T follicular helper cell (primary cell): ENCODE measurements at regions not wholly inside any gene's neighbourhood (a gene's known extent, or its start where the extent isn't known, plus 50 kb on each side); places are given as distances from the start of the nearest gene placed in this dataset.

Experiments
- DNase-seq: peaks from one replicate; pipeline ENCODE4 v3.0.0-alpha.2; 2020; ENCODE audit warnings: low read depth

DNA sequence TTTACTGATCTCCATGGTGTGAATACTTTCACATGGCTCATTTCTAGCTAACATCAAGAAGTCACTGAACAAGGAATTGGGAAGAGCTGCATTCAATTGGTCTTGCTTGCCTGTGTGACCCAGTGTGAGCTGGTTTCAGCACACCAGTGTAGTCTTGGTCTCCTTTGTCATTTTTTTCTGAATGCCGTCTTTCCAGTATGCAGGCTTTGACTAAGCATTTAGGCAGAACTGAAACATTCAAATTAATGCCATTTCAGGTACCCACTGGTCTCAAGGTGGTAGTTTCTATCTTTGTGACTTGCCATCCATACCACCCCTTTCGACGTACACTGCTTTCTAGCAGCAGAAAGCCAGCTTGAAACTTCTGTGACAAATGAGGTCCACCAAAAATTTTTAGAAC is 550.5 kb upstream of the BOD1L1 start:
- no peak for DNase-seq

DNA sequence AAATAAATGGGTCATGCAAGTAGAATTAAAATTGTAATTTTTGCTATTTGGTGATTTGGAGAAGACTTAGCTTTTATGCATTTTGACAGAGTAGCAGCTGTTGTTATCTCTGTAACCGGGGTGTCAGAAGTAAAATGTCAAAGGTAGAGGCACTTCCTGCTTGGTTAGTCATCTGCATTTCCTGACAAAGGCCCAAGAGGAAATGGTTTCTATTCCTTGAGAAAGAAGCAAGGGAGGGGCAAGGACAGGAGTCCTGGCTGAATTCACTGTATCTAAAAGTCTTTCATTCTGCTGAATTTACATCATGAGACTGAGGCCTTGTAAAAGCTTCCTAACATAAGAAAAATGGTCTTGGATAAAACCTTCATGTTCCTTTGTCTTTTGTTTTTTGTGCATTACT is 550.9 kb upstream of the BOD1L1 start:
- DNase-seq = no peak

DNA sequence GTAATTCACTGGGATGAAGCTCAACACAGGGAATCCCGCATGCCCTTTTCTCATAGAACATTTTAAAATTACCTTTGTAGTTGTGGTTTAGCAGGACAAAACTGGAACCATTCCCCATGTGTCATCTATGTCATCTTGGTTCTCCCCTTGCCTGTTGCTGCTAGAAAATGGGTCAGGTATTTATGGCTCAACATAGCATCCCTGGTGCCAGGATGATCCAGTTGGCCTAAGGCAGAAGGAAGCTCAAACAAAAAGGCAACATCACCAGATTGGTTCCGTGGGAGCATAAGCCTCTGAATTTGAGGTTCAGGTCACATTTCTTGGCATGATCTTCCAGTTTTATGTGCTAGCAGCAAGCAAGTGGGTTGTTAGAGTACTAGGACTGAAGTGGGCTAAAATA is 552.6 kb upstream of the BOD1L1 start:
- DNase-seq = no peak

DNA sequence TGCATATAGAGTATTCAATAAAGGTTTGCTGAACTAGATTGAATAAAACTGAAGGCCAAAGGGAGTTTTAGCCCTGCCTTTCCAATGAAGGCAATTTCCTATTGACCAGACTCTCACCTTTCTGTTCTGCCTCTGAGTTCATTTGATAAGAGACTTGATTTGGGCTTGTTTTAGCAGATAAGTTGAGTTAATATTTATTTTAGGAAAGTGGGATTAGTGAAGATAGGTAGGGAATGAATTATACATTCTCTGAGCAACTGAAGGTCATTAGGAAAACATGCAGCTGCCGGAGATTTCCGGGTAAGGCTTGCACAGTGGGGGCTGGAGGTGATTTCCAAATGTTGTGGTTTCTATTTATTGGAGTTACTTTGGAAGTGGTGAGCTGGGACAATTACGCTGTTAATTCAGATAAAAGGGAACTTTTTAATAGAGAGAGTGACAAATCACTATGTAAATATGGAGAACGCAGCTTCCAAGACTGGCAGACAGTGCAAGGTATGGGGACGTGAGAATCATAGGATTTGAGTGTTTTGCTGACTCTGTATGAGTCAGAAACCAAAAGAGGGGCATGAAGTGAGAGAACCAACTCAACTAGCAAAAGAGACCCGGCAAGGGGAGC is 553.6 kb upstream of the BOD1L1 start:
- no peak for DNase-seq

DNA sequence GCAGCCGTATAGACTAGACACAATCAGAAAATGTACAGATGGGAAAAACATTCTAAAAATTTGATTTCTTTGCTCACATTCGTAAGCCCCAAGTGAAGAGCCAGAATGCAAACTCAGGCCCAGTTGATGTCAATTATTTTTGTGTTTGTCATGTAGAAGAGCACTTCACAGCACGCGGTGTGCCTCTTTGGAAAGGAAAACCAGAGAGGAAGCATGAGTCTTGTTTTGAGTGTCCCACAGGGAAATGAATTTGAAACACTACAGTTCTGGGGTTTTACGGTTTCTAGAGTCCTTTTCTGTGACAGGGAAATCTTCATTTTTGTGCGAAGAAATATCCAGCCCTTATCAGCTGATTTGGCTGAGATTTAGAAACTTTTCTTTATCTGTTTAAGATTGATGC is 554.6 kb upstream of the BOD1L1 start:
- no peak for DNase-seq

DNA sequence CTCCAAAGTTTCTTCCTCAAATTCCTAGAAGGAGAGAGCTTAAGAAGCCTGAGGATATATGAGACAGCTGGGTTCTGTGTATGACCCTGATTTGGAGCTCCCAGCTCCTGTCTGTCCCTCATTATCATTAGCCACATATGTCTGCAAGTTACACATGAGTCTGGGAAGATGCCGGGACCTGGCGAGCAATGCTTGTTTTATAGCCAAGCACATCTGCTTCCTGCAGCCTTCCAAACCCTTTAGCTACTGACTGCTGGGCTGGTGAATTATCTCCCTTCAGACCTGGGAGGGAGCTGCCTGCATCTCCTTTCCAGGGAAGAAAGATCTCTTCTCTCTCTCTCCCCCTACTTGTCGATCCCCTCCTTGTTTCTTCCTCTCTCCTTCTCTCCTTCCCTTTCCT is 556.7 kb upstream of the BOD1L1 start:
- DNase-seq = no peak

DNA sequence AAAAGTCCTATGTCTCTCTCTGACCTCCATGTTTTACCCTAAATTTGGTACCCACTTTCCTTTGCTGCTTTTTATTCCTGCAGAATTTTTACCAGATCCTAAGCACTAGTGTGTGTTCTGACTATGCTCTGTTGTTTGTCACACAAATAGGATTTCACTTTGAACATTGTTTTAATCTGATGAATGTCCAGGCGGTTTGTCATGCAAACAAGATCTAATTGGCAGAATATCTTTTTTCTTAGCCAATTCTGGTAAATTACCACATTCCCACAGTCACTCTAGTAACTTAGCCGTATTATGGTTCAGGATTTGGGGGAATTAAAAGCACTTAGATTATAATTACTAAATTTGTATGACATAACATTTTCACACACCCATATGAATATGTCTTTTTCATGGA is 557.2 kb upstream of the BOD1L1 start:
- DNase-seq = no peak

DNA sequence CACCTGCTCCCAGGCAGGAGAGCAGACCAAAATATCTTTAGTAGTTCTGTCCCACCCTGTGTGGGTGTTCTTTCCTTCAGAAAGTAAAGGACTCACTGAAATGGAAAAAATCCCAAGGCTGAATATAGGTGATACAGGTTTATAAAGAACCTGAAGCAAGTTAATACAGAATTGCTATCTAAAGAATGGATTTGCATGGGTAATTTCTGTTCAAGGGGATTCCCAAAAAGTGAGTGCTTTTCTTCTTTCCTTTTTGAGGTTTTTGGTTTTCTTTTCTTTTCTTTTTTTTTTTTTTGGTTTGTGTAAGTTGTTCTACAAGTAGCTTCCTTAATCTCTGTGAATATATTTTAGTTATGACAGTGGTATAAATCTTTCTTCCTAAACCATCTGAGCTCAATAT is 560.7 kb upstream of the BOD1L1 start:
- DNase-seq = no peak

DNA sequence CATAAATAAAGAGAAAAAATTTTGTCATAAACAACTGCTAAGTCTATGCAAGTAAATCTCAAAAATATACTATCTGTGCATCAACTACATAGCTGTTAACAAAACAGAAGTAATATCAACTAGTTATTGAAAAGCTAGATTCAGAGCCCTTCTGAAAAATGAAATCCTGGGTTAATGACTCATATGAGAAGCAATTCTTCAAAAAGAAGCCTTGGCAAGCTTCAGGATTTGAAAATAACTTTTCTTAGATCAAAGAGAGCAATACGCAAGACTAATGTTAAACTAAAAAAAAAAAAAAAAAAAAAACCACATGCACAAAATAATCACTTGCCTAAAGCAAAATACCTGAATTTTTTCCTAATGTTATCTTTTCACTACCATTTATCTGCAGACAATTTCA is 566.1 kb upstream of the BOD1L1 start:
- no peak for DNase-seq

DNA sequence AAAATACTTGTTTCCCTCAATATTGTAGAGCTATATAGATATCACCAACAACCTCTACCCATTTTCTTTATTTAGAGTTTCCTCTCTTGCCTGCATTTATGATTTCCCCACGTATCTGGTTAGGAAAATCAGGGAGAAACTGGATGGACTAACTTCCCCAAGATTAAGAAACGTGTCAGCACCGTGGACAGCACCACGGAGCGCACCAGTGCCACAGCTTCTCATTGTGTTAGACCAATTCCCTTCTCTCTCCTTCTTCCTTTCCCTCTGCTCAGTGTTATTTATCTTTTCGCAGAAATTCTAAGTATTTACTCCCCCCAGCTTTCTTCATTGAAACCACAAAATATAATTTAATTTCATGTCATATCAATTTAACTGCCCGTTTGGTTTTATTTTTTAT is 568.6 kb upstream of the BOD1L1 start:
- no peak for DNase-seq

DNA sequence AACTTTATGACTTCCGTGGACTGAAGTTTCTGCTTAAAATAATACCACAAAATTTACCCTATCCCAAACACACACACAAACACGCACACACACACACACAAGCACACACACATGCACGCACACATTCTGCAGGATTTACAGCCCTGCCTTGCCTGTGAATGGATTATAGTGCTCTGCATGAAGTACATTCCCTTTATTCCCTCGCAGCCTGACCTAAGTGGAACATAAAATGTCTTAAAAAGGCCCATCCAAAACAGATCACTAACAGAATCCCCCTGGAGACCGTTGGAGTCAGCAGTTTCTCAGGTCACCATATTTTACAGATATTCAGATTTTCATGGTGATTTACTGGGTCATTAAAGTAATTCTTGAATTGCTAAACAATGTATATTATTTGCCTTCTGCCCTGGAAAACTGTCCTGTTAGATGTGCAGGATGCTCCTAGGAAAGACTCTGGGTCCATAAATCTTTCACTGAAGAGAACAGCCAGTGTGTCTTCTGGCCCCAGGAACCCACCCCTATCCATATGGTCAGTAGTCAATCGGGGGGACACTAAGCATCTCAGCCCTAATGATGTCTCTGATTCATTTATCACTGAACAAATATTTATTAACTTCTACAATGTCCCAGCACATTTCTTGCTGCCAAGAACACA is 587.7 kb upstream of the BOD1L1 start:
- DNase-seq = no peak

DNA sequence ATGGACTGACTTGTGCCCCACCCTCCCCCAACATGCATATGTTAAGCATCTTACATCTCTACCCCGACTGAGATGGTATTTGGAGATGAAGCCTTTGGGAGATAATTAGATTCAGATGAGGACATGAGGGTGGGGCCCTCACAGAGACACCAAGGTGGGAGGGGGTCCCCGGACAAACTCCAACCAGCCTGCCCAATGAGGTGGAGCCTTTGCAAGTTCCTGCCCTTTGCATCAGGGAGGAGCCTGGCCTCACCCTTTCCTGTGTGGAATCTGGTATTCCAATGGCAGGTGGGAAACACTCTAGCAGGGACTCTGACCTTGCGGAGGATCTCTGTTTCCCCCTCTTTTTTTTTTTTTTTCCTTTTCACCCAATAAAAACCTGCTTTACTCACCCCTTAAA is 589.9 kb upstream of the BOD1L1 start:
- no peak for DNase-seq

DNA sequence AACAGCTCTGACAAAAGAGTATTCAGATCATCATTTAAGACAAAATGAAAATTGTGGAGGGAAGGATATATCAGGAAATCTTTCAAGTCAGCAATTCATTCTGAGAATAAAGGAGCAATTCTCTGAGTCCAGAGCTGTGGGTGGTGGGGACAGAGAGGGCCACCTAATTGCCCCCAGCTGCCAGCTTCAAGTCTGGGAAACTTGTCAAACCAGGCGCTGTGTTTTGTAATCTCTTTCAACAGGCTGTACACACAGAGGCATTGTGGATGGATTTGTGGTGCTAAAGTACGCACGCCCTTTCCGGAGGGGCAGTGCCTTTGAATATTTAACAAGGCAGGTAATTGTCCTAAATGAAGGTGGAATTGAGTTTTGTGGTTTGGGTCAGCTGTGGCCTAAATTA is 591.1 kb upstream of the BOD1L1 start:
- DNase-seq = no peak

DNA sequence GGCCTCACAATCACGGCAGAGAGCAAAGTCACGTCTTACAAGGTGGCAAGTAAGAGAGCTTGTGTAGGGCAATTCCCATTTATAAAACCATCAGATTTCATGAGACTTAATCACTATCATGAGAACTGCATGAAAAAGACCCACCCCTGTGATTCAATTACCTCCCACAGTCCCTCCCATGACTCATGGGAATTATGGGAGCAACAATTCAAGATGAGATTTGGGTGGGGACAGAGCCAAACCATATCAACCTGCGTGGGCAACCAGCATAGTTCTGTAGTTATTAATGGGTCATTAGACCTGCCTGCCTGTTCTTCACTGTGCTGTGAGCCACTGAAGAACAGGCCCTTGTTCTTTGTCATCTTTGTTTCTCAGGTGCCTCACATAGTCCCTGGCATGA is 593.7 kb upstream of the BOD1L1 start:
- DNase-seq = no peak

DNA sequence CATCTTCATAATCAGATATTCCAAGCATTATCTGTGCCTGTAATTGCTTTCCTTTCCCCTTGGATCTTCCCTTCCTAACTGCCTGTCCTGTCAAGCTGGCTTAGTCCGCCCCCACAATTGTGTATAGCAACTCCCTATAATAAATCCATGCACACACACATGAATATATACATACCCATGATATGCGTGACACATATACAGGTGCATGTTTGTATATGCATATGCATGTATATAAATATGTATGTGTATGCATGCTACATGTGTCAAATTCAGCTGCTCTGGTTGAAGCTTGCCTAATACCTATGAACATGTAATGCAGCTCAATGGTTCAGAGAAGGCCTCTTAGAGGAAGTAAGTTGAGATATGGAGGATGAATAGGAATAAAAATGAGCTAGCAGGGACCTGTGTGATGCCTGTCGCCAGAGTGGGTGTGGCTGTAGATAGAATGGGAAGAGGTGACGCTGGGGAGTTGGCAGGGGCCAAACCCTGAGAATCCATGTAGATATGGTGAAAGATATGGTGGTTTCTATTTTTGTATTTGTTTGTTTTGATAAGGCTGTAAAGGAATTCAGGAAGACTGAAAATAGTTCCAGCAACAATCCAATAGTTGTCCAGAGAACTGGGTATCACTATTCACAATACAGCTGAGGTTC is 595.0 kb upstream of the BOD1L1 start:
- no peak for DNase-seq

DNA sequence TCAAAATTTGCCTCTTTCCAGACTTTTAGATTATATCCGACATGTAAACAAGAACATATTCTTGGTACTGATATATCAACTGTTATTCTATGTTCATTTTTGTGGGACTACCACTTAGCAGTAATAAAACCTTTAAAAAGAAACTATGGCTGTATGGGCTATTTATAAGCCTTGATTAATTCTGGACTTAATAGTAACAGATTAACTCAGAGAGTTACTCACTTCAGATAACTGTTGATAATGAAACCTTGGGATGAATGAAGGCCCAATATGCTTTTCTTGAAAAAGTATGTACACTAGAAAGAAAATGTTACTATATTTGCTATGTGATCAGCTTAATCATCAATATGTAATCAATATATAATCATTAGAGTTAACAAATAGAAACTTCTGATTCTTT is 595.9 kb upstream of the BOD1L1 start:
- DNase-seq = no peak

DNA sequence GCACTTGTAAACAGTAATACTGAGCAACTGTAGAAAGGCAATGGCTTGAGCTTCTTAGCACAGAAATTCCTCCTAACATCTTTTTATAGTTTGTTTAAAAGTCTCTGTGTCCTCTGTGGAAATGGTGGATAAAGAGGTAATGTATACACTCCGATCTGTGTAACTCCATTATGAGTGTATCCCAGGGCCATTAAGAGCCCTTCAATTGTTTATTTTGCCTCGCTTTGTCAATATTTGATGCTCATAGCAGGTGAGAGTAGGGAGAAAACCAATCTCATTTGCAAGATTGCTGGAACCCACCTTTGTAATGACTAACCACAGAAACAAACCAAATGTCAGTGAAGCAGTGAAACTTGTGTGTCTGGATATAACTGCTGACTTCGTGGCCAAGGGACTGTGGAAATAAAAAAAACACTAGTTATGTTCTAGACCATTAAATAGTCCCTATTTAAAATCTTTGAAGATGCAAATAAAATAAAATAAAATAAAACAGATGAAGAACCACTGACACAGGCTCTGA is 598.2 kb upstream of the BOD1L1 start:
- no peak for DNase-seq

DNA sequence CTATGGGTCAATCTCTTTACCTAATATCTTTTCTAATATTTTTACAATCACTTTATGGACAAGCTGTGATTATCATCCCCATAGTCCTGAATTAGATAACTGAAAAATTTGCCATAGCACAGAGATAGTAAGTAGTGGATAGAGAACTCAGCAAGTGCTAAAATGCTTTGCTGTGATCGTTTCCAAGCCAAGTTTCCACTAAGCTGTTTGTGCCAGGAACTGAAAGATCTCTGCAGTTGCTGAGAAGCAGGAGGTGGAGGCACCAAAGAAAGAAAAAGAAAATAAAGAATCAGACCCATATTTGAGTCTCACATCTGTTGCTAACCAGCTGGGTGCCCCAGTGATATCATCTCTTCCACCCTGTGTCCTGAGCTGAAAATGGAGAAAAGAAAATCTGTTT is 605.6 kb upstream of the BOD1L1 start:
- no peak for DNase-seq

DNA sequence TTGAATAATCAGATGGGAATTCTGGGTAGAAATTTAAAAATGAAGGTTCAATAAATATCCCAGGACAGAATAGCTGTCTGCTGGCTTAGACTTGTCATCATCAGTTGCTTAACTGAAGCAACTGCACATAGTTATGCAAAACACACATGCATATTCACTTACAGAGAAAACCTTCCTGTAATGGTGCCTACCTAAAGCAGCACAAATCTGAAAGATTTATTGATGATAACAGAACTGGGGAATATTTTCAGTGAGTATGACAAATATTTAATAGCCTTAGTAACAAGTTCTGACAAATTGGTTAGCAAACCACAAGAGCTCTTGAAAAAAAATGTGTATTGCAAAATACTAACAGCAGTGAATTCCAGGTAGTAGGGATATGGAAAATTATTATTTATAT is 606.8 kb upstream of the BOD1L1 start:
- DNase-seq = no peak

DNA sequence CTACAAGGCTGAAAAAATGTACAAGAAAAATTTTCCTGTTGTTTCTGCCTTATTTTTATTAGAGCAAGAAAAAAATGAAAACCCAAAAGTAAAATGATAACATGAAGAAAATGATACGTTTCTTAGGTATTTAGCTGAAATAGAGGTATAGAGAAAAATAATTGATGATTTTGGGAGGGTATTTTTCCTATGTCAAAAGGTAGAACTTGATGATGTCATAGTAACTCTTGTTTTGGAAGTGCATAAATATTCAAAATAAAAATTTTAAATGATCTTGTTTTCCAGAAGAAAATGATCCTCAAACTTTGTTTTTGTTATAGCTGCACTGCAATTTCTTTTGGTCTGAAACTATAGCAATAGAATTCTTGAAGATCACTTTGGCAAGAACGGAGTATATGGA is 608.8 kb upstream of the BOD1L1 start:
- no peak for DNase-seq

DNA sequence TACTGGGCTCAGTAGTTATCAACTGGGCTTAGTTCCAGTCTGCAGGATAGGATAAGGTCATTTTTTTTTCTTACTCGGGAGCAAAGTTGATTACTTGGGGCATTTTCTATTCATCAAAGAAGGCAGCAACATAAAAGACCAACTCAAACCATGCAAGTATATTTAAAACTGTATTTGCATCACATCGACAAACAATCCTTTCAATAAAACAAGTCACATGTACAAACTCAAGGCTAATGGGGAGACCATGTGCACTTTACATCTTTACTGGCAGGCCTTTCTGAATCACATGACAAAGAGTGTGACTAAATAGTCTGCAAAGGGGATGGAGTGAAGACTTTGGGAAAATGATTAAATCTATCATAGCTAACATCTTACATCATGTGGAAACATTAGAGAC is 610.4 kb upstream of the BOD1L1 start:
- no peak for DNase-seq

DNA sequence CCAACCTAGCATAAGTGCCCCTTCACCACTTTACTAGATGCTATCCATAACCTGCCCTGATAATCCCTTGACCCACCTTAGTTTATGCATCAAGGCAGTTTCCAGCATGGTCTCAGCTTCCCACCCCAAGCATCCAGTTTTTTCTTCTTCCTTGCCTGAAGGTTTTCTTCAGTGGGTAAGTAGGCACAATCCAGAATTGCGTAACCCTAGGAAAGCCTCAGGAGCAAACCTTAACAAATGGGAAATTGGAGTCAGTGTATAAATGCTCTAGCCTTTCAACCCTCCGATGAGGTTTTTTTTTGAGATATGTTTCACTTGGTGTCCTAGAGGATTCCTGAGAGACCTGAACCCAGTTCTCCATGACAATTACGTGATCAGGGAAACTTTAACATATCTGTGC is 614.0 kb upstream of the BOD1L1 start:
- no peak for DNase-seq

DNA sequence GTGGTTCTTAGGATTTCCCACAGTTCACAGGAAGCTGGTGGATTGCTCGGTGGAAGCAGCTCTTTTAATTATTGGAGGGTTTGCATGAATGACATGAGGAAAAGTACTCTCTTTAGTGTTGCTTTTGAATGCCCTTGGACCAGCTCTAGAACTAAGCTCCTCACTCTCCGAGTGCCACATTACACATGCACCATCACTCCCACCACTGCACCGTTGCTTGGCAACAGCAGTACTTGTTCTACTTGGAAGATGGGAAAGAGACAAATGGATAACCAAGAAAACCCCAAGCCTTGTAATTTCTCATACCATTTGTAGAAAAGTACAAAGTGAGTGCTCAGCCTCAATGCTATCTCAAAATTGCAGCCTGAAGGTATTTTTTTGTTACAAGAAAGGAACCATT is 620.2 kb upstream of the BOD1L1 start:
- no peak for DNase-seq

DNA sequence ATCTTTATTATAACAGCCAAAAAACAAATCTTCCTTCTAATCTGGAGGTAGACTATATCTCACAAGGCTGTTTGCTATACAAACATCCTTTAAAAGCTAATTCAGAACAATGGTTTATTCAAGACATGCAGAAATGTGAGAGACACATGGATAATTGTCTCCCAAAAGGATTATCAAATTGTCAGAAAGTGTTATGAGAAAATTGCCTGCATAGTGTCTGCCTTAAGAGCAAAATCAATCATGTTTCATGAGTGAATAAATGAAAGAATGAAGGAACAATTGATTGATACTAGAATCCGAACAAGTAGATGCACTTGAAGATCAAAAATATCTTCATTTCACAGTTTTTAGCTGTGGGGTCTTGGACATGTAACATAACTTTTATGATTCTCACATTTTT is 621.7 kb upstream of the BOD1L1 start:
- no peak for DNase-seq
